Bronchial epithelial cell (primary cell): ENCODE measurements at regions not wholly inside any gene's neighbourhood (a gene's known extent, or its start where the extent isn't known, plus 50 kb on each side); places are given as distances from the start of the nearest gene placed in this dataset.

Experiments used
- DNase-seq: peaks from one replicate; pipeline ENCODE4 v3.0.0-alpha.2; 2010; ENCODE audit warnings: low read depth
- FAIRE-seq: peaks from 2 replicates; lab custom pipeline; 2011; peaks lifted over from hg19 to GRCh38; lab: Jason Lieb, UNC
- H3K27me3 ChIP-seq: 2 replicates; pipeline ENCODE4 v1.5.1; 2011; ENCODE audit warnings: low read length; ENCODE audit not compliant: control insufficient read depth, insufficient read depth
- H3K36me3 ChIP-seq: 2 replicates; pipeline ENCODE4 v1.5.1; 2011; ENCODE audit warnings: low read length; ENCODE audit not compliant: control insufficient read depth, insufficient read depth
- H3K4me3 ChIP-seq: 2 replicates; pipeline ENCODE4 v1.5.1; 2011; ENCODE audit warnings: mild to moderate bottlenecking, low read depth, low read length, control low read depth
- CTCF ChIP-seq: IDR thresholded peaks from 2 replicates; pipeline ENCODE4 v1.5.1; 2011; ENCODE audit warnings: mild to moderate bottlenecking, moderate library complexity, low read length, control low read depth, inconsistent platforms; ENCODE audit not compliant: insufficient read depth, severe bottlenecking

DNA sequence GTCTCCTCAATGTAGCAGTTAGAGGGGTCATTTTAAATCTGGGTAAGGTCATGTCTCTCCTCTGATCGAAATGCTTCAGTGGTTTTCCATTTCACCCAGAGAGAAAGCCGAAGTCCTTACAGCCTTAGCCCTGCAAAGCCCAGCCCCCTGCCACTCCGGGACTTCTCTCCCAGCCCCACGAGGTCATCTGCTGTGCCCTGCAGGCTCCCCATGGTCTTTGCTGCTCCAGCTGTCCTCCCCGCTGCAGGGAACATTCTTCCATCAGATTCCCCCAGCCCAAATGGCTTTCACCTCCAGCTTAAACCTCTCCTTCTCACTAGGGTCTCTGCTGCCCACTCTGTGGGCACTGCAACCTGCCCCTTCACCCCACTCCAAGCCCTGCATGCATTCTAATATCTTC is 626.5 kb downstream of the NPHP4 start:
- FAIRE-seq: no peak
- no peak for TF ChIP-seq CTCF
- no peak for DNase-seq
- H3K36me3 ChIP-seq: no peaks in the 10 kb centered on the region
- H3K4me3 ChIP-seq: no peak overlapping the region
- no peaks in the 10 kb centered on the region for H3K27me3 ChIP-seq

- FAIRE-seq: no peak
- no peak for TF ChIP-seq CTCF
- no peak overlapping the region for H3K4me3 ChIP-seq
- no peak for DNase-seq
- H3K36me3 ChIP-seq: no peaks in the 10 kb centered on the region
- H3K27me3 ChIP-seq: no peaks in the 10 kb centered on the region
These were observed 627.6 kb downstream of the NPHP4 start for GRCh38 chr1:5364591-5364990.

- no peak overlapping the region for H3K4me3 ChIP-seq
- H3K36me3 ChIP-seq: no peaks in the 10 kb centered on the region
- TF ChIP-seq CTCF: no peak
- DNase-seq (no peak), FAIRE-seq (no peak)
- H3K27me3 ChIP-seq: no peaks in the 10 kb centered on the region
These were observed 637.5 kb downstream of the NPHP4 start for GRCh38 chr1:5354681-5355080.

DNA sequence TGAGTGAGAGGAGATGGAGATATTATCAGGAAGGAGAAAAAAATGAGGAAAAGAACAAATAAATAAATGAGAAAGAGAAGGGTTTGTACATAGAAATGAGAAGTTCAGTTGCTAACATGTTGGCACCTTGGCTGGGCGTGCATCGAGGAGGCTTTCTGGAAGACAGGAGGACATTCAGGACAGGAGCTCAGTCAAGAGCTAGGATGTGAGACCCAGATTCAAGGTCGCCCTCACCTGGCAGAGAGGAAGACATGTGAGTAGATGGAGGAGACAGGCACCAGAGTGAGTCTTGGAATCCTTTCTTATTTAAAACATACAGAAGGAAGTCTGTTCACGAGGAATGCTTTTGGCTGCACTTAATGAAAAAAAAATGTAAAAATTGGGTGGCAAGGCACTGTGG is 640.9 kb downstream of the NPHP4 start:
- no peak for TF ChIP-seq CTCF
- DNase-seq (no peak), FAIRE-seq (no peak)
- Histone ChIP-seq H3K36me3 (no peaks in the 10 kb centered on the region), H3K27me3 (no peaks in the 10 kb centered on the region), H3K4me3 (no peak overlapping the region)

GRCh38 chr1:5349526-5349925 is 642.7 kb downstream of the NPHP4 start:
- H3K4me3 ChIP-seq: no peak overlapping the region
- FAIRE-seq (no peak), DNase-seq (no peak)
- no peak for TF ChIP-seq CTCF
- H3K27me3 ChIP-seq: no peaks in the 10 kb centered on the region
- no peaks in the 10 kb centered on the region for H3K36me3 ChIP-seq

DNA sequence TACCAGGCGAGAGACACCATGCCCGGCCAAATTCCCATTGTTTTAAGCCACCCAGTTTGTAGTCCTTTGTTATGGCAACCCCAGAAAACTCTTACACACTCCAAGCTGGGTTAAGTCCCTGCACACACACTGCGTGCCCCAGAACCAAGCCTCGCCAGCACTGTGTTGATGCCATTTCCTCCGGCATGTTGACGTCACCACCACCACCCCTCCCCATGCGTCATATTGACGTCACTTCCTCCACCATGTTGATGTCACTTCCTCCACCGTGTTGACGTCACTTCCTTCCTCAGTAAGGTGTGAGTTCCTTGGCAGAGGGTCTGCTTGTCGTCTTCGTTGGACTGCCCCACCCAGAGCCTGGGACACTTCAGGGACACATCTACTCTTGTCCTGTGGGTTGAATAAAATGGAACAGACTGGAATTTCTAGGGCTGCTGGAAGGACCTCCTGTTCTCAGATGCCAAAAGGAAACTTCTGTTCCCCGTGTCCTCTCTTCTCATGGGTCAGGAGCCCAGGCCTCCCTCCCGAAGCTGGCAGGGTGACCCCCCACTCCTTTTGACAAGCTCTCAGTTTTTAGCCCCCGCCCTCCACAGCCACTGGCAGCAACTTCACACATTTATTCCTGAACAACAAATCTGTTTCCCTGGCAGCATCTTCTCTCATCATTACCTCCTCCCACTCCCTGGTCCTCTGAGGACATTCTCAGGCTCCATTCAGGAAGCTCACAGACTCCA is 643.3 kb downstream of the NPHP4 start:
- Histone ChIP-seq H3K27me3 (no peaks in the 10 kb centered on the region), H3K4me3 (no peak overlapping the region), H3K36me3 (no peaks in the 10 kb centered on the region)
- TF ChIP-seq CTCF: no peak
- FAIRE-seq (peak; percentile 55), DNase-seq (no peak)
